PFSK-1 (cell line): ENCODE measurements at regions not wholly inside any gene's neighbourhood (a gene's known extent, or its start where the extent isn't known, plus 50 kb on each side); places are given as distances from the start of the nearest gene placed in this dataset.

Experiments
- POLR2AphosphoS5 ChIP-seq: IDR thresholded peaks from 2 replicates; pipeline ENCODE4 v1.6.1; 2012; ENCODE audit warnings: low read depth, mild to moderate bottlenecking, control low read depth, low read length, moderate library complexity
- REST ChIP-seq, 2 experiments: IDR thresholded peaks; 2 replicates each; pipeline versions ENCODE4 v1.6.1 to v1.8.0; 2011 to 2012; ENCODE audit warnings: low read depth in 2 of 2, low read length in 2 of 2, control low read depth in 1 of 2, inconsistent platforms in 1 of 2, mild to moderate bottlenecking in 1 of 2, moderate library complexity in 1 of 2; ENCODE audit not compliant: insufficient read depth in 1 of 2

- TF ChIP-seq POLR2AphosphoS5 = no peak
- no peak for TF ChIP-seq REST (IDR thresholded peaks at IDR 0.05; ENCODE audit: insufficient read depth in 1 of 2, low read depth in 2 of 2, low read length in 2 of 2)
Observed at GRCh38 chr12:90449611-90450010, 505.4 kb downstream of the CCER1 start.
